NCI-H82 treated with DMSO at 0.1 percent for 48 hours (cell line): ENCODE measurements at regions not wholly inside any gene's neighbourhood (a gene's known extent, or its start where the extent isn't known, plus 50 kb on each side); places are given as distances from the start of the nearest gene placed in this dataset.

Source experiments
- DNase-seq: peaks from one replicate; lab custom pipeline; 2025; ENCODE audit not compliant: unreplicated experiment; lab: John Stamatoyannopoulos, UW

- DNase-seq, result no peak
These were observed 139.5 kb upstream of the NDUFV2 start for GRCh38 chr18:8962855-8963635.

GRCh38 chr18:8963876-8964275 is 138.6 kb upstream of the NDUFV2 start:
- no peak for DNase-seq

GRCh38 chr18:8965398-8965797 is 137.1 kb upstream of the NDUFV2 start:
- no peak for DNase-seq

GRCh38 chr18:8966821-8967220 is 135.7 kb upstream of the NDUFV2 start:
- DNase-seq, result no peak

GRCh38 chr18:8967573-8967972 is 134.9 kb upstream of the NDUFV2 start:
- no peak for DNase-seq

- no peak for DNase-seq
These were observed 132.7 kb upstream of the NDUFV2 start for GRCh38 chr18:8969639-8970390.

- no peak for DNase-seq
These were observed 131.7 kb upstream of the NDUFV2 start for GRCh38 chr18:8970843-8971242.

- no peak for DNase-seq
These were observed 130.4 kb upstream of the NDUFV2 start for GRCh38 chr18:8972116-8972515.

- no peak for DNase-seq
These were observed 128.2 kb upstream of the NDUFV2 start for GRCh38 chr18:8974279-8974678.

GRCh38 chr18:8974696-8975095 is 127.8 kb upstream of the NDUFV2 start:
- no peak for DNase-seq

GRCh38 chr18:8975624-8976023 is 126.9 kb upstream of the NDUFV2 start:
- DNase-seq, result no peak

GRCh38 chr18:8976606-8977005 is 125.9 kb upstream of the NDUFV2 start:
- no peak for DNase-seq

GRCh38 chr18:8977166-8977565 is 125.3 kb upstream of the NDUFV2 start:
- DNase-seq, result no peak

GRCh38 chr18:8977701-8978100 is 124.8 kb upstream of the NDUFV2 start:
- no peak for DNase-seq

GRCh38 chr18:8978394-8978793 is 124.1 kb upstream of the NDUFV2 start:
- no peak for DNase-seq

GRCh38 chr18:8979258-8979988 is 123.1 kb upstream of the NDUFV2 start:
- DNase-seq, result no peak

- no peak for DNase-seq
These were observed 122.0 kb upstream of the NDUFV2 start for GRCh38 chr18:8980496-8980895.

GRCh38 chr18:8980918-8981317 is 121.6 kb upstream of the NDUFV2 start:
- DNase-seq, result no peak

GRCh38 chr18:8982416-8983183 is 119.9 kb upstream of the NDUFV2 start:
- DNase-seq, result no peak

GRCh38 chr18:8983195-8983594 is 119.3 kb upstream of the NDUFV2 start:
- no peak for DNase-seq

GRCh38 chr18:8984131-8984721 is 118.3 kb upstream of the NDUFV2 start:
- DNase-seq, result no peak
